ENCODE measurements at regions not wholly inside any gene's neighbourhood (a gene's known extent, or its start where the extent isn't known, plus 50 kb on each side); places are given as distances from the start of the nearest gene placed in this dataset.
"Not testable (repeated sequence)": the region's sequence is repeated elsewhere in the genome, so short reads cannot be mapped to it uniquely, and the experiment has no call there.

GRCh38 chr13:58429917-58430316, 798.4 kb downstream of the PCDH17 start:
- ATAC-seq (no peak), DNase-seq (ENCODE audit: missing footprints) (no peak)
- intact Hi-C loops (cut with DNase I): no loop called here

DNA sequence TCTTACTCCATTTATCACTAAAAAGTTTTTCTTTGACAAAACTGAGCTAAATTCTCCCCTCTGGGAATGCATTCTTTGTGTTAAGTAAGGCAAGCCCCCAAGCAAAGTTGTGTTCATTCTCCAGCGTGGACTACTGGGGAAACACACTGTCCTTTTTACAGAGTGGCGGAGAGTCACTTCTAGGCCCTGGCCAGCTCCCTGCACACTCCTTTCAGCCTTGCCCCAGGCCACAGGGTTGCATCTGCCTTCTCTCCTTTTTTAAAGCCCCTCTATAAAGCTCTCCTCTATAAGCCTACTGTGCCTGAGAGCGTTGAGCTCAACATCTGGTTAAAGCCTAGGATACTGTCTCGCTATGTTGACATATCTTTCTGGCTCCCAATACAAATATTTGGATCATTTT, 803.4 kb downstream of the PCDH17 start:
- DNase-seq (ENCODE audit: missing footprints): no peak
- intact Hi-C loops (cut with DNase I): no loop called here
- no peak for ATAC-seq

DNA sequence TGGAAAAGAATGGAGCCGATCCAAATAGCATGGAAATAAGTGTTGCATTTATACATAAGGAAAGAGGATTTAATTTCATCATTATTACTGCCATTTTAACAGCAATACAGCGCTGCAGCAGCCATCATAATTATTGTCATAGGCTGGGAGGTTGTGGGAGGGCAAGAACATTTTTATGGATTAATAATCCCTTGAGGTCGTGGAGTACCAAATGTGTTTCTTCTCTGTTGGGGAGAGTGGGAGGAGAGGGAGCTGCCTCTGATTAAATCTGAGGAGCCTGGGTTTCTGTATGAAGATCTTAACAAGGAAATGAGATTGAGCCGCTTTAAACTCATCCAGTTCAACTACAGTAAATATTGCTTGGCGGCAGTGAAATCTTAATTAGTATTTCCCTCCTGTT, 805.9 kb downstream of the PCDH17 start:
- intact Hi-C loops (cut with DNase I): no loop called here
- ATAC-seq (no peak), DNase-seq (ENCODE audit: missing footprints) (no peak)

DNA sequence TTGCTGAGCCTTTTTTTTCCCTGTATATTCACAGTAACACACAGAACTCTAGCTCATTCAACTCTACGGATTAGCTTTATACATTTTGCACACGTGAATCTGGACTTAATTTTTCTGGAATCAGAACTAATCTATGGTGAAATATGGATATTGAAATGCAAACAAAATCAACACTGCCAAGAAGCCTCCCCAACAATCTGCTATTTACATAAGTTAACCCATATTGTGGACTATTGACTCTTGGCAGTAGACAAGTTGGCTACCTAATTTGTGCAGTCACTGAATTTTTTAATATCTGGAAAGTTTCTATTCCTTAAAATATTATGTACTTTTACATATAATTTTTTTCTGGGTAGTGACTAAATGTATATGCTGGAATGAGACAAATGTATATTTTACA, 815.4 kb downstream of the PCDH17 start:
- no peak for ATAC-seq
- no peak for DNase-seq (ENCODE audit: missing footprints)
- intact Hi-C loops (cut with DNase I): no loop called here

- ATAC-seq: no peak
- no peak for DNase-seq (ENCODE audit: missing footprints)
- intact Hi-C loops (cut with DNase I): no loop called here
Measured at GRCh38 chr13:58452123-58452623, 820.6 kb downstream of the PCDH17 start.

DNA sequence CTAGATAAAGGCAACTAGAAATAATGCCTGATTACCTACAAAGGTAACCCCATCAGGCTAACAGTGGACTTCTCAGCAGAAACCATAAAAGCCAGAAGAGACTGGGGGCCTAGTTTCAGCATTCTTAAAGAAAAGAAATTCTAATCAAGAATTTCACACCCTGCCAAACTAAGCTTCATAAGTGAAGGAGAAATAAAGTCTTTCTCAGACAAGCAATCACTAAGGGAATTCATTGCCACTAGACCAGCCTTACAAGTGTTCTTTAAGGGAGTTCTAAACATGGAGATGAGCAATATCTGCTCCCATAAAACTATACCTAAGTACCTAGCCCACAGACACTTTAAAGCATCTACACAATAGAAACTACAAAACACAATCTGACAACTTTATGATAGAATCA, 823.5 kb downstream of the PCDH17 start:
- intact Hi-C loops (cut with DNase I): no loop called here
- DNase-seq (ENCODE audit: missing footprints) (no peak), ATAC-seq (no peak)

DNA sequence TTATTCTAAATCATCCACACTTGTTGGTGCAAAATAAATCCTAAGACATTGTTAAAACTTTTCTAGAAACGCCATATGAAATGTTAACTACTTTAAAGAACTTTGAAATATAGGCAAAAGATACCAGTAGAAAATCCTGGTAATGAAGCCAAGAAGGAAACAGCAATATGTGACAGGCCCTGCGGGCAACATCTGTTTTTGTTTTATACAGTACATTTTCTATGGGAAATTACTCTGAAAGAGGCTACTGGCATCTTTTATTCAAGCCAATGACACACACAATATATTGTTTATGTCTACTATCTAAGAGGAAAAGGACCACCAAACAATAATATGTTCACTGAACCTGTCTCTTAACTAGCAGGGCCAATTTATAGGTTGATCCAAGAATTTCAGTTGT, 829.7 kb downstream of the PCDH17 start:
- intact Hi-C loops (cut with DNase I): no loop called here
- no peak for ATAC-seq
- no peak for DNase-seq (ENCODE audit: missing footprints)

- ATAC-seq (no peak), DNase-seq (ENCODE audit: missing footprints) (no peak)
- intact Hi-C loops (cut with DNase I): no loop called here
Measured at GRCh38 chr13:58463841-58464240, 832.3 kb downstream of the PCDH17 start.

- DNase-seq (ENCODE audit: missing footprints) (no peak), ATAC-seq (no peak)
- intact Hi-C loops (cut with DNase I): no loop called here
Measured at GRCh38 chr13:58467176-58467575, 835.6 kb downstream of the PCDH17 start.

GRCh38 chr13:58472483-58472882, 840.9 kb downstream of the PCDH17 start:
- DNase-seq (ENCODE audit: missing footprints) (no peak), ATAC-seq (no peak)
- intact Hi-C loops (cut with DNase I): no loop called here

GRCh38 chr13:58474581-58474980, 843.0 kb downstream of the PCDH17 start:
- ATAC-seq: no peak
- DNase-seq (ENCODE audit: missing footprints): no peak
- intact Hi-C loops (cut with DNase I): no loop called here

DNA sequence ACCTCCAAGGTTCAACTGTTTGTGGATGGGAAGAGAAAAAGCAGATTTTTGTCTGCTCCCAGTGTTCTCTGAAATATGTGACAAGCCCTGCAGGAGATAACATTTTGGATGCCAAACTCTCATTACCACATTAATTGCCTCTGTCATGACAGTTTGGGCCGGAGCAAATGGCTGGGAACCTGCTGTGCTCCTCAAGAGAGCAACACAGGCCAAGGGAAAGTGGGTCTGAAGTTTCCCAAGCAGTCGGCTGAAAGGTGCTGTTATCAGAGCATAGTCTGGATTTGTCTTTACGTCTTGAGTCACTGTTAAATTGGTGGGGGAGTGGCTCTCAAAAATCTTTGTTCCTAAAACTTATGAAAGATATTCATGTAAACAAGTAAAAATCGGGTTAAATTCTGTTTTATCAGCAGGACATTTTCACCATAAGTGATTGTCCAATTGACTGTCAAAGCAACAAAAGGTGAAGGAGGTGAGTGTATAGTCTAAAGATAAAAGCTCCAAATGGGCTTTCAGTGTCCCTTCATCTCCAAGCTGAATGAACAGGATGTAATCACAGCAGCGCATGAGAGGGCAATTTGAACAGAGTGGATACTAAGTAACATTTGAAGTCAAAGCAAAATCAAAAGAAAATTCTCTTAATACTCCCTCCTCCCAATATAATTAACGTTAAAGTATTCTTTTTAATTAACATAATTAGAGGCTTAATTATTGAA, 844.8 kb downstream of the PCDH17 start:
- no peak for DNase-seq (ENCODE audit: missing footprints)
- ATAC-seq: no peak
- intact Hi-C loops (cut with DNase I): no loop called here

DNA sequence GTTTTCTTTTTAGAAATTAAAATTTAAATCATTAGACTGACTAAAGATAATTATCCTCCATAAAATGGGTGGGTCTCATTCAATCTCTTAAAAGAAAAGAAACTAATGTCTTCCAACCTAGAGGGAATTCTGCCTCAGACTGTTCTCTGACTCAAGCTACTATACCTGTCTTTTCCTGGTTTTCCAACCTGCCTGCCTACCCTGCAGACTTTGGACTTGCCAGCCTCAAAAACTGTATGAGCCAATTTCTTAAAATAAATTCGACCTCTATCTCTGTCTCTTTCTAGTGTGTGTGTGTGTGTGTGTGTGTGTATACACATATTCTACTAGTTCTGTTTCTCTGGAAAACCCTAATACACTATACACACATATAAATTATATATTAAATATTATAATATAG, 847.3 kb downstream of the PCDH17 start:
- ATAC-seq (no peak), DNase-seq (ENCODE audit: missing footprints) (no peak)
- intact Hi-C loops (cut with DNase I): no loop called here

GRCh38 chr13:58480061-58480460, 848.5 kb downstream of the PCDH17 start:
- intact Hi-C loops (cut with DNase I): no loop called here
- DNase-seq (ENCODE audit: missing footprints) (no peak), ATAC-seq (no peak)

GRCh38 chr13:58488251-58488650, 856.7 kb downstream of the PCDH17 start:
- DNase-seq (ENCODE audit: missing footprints) (no peak), ATAC-seq (no peak)
- intact Hi-C loops (cut with DNase I): no loop called here

- ATAC-seq: no peak
- intact Hi-C loops (cut with DNase I): no loop called here
- DNase-seq (ENCODE audit: missing footprints): no peak
Measured at GRCh38 chr13:58495668-58496067, 864.1 kb downstream of the PCDH17 start.

DNA sequence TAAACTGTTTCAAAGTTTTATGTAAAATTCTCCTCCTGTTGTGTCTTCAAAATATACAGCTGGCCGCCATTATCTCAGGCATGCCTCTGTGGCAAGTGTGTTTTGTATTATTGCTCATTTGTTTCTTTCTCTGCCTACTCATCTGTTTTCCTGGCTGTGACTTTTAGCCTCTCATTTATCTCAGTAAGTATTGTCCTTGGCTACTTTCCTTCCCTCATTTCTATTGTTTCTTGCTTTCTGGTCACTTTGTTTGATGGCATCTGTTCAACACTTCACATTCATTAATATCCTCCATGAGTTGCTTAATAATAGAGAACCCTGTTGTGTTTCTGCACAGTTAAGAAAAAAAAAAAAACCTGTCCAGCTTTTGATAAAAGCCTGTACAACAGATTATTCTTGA, 869.4 kb downstream of the PCDH17 start:
- ATAC-seq (no peak), DNase-seq (ENCODE audit: missing footprints) (no peak)
- intact Hi-C loops (cut with DNase I): no loop called here

DNA sequence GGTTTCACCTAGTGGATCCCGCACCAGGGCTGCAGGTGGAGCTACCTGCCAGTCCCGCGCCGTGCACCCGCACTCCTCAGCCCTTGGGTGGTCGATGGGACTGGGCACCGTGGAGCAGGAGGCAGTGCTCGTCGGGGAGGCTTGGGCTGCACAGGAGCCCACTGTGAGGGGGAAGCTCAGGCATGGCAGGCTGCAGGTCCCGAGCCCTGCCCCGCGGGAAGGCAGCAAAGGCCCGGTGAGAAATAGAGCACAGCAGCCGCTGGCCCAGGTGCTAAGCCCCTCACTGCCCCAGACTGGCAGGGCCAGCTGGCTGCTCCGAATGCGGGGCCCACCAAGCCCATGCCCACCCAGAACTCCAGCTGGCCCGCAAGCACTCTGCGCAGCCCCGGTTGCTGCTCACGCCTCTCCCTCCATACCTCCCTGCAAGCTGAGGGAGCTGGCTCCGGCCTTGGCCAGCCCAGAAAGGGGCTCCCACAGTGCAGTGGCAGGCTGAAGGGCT, 872.7 kb downstream of the PCDH17 start:
- not testable (repeated sequence) for ATAC-seq; DNase-seq (ENCODE audit: missing footprints)

DNA sequence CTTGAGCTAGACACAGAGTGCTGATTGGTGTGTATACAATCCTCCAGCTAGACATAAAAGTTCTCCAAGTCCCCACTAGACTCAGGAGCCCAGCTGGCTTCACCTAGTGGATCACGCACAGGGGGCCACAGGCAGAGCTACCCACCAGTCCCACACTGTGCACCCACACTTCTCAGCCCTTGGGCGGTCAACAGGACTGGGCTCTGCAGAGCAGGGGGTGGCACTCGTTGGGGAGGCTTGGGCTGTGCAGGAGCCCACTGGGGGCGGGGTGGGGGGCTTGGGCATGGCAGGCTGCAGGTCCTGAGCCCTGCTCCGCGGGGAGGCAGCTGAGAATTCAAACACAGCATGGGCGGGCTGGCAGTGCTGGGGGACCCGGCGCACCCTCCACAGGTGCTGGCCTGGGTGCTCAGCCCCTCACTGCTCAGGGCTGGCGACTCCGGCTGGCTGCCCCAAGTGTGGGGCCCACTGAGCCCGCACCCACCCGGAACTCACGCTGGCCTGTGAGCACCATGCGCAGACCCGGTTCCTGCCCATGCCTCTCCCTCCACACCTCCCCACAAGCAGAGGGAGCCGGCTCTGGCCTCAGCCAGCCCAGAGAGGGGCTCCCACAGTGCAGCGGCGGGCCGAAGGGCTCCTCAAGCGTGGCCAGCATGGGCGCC, 873.8 kb downstream of the PCDH17 start:
- intact Hi-C loops (cut with DNase I); ATAC-seq; DNase-seq (ENCODE audit: missing footprints): not testable (repeated sequence)

More for the DNA sequence above, 872.7 kb downstream of the PCDH17 start:
- intact Hi-C loops (cut with DNase I): not testable (repeated sequence)

GRCh38 chr13:58528351-58528750, 896.8 kb downstream of the PCDH17 start:
- intact Hi-C loops (cut with DNase I): no loop called here
- DNase-seq (ENCODE audit: missing footprints): no peak

More at GRCh38 chr13:58528351-58528750, 896.8 kb downstream of the PCDH17 start:
- no peak for ATAC-seq
